ENCODE measurements at regions not wholly inside any gene's neighbourhood (a gene's known extent, or its start where the extent isn't known, plus 50 kb on each side); places are given as distances from the start of the nearest gene placed in this dataset.

GRCh38 chr5:173505634-173506033 lies 110.8 kb downstream of the BOD1 start:
- Histone ChIP-seq H3K4me3 (ENCODE audit: low read length) (no peak overlapping the region), H3K9ac (ENCODE audit: low read depth, low read length) (no peak overlapping the region), H3K4me1 (ENCODE audit: insufficient read depth, low read length) (no peaks in the 10 kb centered on the region), H3K36me3 (ENCODE audit: insufficient read depth, low read length) (no peaks in the 10 kb centered on the region), H3K27me3 (ENCODE audit: insufficient read depth, low read length) (no peaks in the 10 kb centered on the region), H3K9me3 (ENCODE audit: insufficient read depth, low read depth, low read length) (no peaks in the 10 kb centered on the region), H3K27ac (ENCODE audit: low read depth, low read length) (no peak overlapping the region)
- WGBS, result 89% methylated on average over 3 of the region's 3 CpGs

DNA sequence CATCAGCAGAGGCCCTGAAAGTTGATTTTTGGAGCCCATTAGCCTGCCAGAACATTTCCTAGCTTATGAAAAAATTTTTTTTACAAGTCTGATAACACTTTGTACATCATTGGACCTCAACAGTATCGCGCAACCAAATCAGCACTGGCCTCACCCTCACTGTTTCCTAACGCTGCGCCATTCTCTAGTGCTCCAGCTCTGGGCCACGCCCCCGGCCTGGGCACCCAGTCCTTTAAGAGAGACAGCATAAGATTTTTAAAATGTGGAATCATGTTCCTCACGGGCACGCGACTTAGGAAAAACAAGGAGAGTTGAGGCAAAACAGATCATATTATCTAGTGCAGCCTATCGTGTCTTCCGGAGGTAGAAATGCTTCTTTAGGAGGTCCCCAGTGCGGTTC lies 114.5 kb downstream of the BOD1 start:
- Histone ChIP-seq H3K9me3 (ENCODE audit: insufficient read depth, low read depth, low read length) (no peaks in the 10 kb centered on the region), H3K9ac (ENCODE audit: low read depth, low read length) (no peak overlapping the region), H3K27me3 (ENCODE audit: insufficient read depth, low read length) (no peaks in the 10 kb centered on the region), H3K4me1 (ENCODE audit: insufficient read depth, low read length) (peaks cover 5% of the 10 kb centered on the region), H3K27ac (ENCODE audit: low read depth, low read length) (no peak overlapping the region), H3K36me3 (ENCODE audit: insufficient read depth, low read length) (no peaks in the 10 kb centered on the region), H3K4me3 (ENCODE audit: low read length) (no peak overlapping the region)
- WGBS, result 95% methylated on average over 12 of the region's 12 CpGs

DNA sequence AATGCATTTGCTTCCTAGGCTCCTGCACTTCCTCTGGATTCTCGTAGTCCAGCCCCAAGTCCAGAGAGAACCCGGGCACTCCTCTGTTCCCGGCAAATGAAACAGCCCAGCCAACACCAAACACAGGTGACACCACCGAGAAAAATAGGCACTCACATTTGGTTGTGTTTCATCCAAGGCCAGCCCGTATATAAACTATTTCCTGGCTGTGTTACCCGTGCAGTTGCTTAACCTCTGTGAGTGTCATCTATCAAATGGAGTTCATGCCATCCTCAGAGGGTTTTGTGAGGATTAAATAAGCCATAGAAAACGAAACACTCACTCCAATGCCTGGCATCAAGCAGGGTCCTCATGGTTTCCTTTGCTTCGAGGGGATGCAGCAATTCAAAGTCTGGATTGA lies 115.2 kb downstream of the BOD1 start:
- Histone ChIP-seq H3K9me3 (ENCODE audit: insufficient read depth, low read depth, low read length) (no peaks in the 10 kb centered on the region), H3K4me1 (ENCODE audit: insufficient read depth, low read length) (peaks cover 5% of the 10 kb centered on the region), H3K4me3 (ENCODE audit: low read length) (no peak overlapping the region), H3K27me3 (ENCODE audit: insufficient read depth, low read length) (no peaks in the 10 kb centered on the region), H3K9ac (ENCODE audit: low read depth, low read length) (no peak overlapping the region), H3K27ac (ENCODE audit: low read depth, low read length) (no peak overlapping the region), H3K36me3 (ENCODE audit: insufficient read depth, low read length) (no peaks in the 10 kb centered on the region)
- WGBS, result 96% methylated on average over 8 of the region's 8 CpGs

DNA sequence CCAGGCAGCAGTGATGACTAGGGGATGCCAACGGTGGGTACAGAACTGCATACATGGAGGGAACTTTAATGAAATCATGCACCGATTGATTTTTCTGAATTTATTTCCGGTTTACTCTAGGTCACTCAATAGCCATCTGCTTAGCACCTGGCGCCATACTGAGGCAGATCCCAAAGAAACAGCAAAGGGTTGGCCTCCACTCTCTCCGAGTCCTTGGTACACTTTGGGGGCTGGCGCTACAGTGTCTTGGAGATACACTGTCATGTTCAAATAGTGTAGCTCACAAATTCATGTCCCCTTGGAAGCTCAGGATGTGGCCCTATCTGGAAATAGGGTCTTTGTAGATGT lies 116.3 kb downstream of the BOD1 start:
- 96% methylated on average over 6 of the region's 6 CpGs for WGBS
- Histone ChIP-seq H3K9me3 (ENCODE audit: insufficient read depth, low read depth, low read length) (no peaks in the 10 kb centered on the region), H3K9ac (ENCODE audit: low read depth, low read length) (no peak overlapping the region), H3K4me1 (ENCODE audit: insufficient read depth, low read length) (peaks cover 5% of the 10 kb centered on the region), H3K36me3 (ENCODE audit: insufficient read depth, low read length) (no peaks in the 10 kb centered on the region), H3K4me3 (ENCODE audit: low read length) (no peak overlapping the region), H3K27ac (ENCODE audit: low read depth, low read length) (no peak overlapping the region), H3K27me3 (ENCODE audit: insufficient read depth, low read length) (no peaks in the 10 kb centered on the region)

DNA sequence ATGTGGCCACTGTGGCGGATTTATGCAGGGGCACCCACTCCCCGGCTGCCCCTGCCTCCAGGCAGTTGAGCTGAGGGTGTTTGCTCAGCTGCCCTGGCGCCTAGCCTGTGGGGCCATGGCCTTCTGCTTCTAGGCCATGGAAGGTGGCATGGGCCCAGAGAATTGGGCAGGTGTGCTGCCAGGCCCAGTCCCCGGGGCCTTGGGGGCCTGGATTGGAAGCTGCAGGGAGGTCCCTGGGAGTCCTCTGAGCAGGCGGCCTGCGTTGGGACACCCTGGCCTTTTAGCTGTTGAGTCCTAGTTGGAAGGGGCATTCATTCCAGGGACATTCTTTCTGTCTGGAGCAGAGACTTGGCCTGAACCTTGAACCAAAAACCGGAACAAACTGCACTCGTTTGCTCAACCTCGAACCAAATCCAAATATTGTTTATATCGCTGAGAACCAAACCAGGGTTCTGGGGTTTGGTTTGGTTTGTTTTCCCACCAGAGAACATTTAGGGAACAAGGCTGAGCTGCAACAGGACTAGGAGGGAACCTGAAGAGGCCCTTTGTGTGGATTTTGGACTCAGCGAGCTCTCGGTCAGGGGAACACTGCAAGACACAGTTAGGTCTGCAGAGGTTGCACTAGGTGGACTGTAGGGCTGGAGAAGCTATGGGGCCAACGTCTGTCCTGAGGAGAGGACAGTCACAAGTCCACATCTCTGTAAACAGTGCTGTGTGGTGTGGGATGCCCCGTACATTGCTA lies 116.8 kb downstream of the BOD1 start:
- Histone ChIP-seq H3K9me3 (ENCODE audit: insufficient read depth, low read depth, low read length) (no peaks in the 10 kb centered on the region), H3K9ac (ENCODE audit: low read depth, low read length) (no peak overlapping the region), H3K27ac (ENCODE audit: low read depth, low read length) (no peak overlapping the region), H3K27me3 (ENCODE audit: insufficient read depth, low read length) (no peaks in the 10 kb centered on the region), H3K36me3 (ENCODE audit: insufficient read depth, low read length) (no peaks in the 10 kb centered on the region), H3K4me3 (ENCODE audit: low read length) (no peak overlapping the region), H3K4me1 (ENCODE audit: insufficient read depth, low read length) (peaks cover 5% of the 10 kb centered on the region)
- WGBS, result 95% methylated on average over 14 of the region's 14 CpGs

DNA sequence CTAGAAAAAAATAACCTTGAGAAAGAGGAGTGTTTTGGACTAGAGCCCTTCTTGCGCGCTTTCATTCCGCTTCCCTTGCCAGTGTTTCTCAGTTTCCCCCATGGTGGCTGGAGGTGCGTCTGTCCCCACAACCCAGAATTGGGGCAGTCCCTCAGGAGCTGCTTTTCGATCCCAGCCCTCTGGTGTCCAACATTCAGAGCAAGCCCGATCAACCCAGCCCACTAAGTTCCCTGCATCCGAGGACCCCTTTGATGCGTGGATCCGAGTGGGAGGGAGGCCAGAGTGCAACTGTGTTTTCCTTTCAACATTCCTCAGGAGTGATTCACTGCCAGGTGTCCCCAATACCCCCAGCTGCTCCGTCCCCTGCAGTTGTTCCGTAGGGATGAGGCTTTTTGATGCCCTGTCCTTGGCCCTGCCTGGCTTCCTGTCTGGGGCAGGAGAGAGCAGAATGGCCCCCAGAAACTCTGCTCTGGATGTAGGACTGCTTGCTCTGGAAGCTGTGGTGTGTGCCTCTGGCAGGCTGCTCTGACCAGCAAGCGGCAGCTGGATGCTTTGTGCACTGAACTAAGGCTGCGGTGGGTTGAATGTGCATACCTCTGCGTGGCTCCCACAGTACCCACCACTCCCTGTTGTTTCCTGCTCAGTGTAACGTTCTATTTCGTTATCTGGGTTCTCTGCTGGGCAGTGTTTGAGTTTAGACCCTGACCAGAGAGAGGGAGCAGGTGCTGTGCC lies 117.5 kb downstream of the BOD1 start:
- no peak overlapping the region for H3K9ac ChIP-seq (ENCODE audit: low read depth, low read length)
- WGBS, result 70% methylated on average over 16 of the region's 16 CpGs
- no peaks in the 10 kb centered on the region for H3K36me3 ChIP-seq (ENCODE audit: insufficient read depth, low read length)
- no peaks in the 10 kb centered on the region for H3K9me3 ChIP-seq (ENCODE audit: insufficient read depth, low read depth, low read length)
- H3K27me3 ChIP-seq (ENCODE audit: insufficient read depth, low read length), result no peaks in the 10 kb centered on the region
- H3K4me3 ChIP-seq (ENCODE audit: low read length), result no peak overlapping the region
- H3K27ac ChIP-seq (ENCODE audit: low read depth, low read length), result no peak overlapping the region
- peaks cover 5% of the 10 kb centered on the region for H3K4me1 ChIP-seq (ENCODE audit: insufficient read depth, low read length)

- 95% methylated on average over 7 of the region's 9 CpGs for WGBS
- Histone ChIP-seq H3K4me3 (ENCODE audit: low read length) (no peak overlapping the region), H3K27ac (ENCODE audit: low read depth, low read length) (no peak overlapping the region)
Observed at GRCh38 chr5:173498286-173498685, 118.2 kb downstream of the BOD1 start.

GRCh38 chr5:173497685-173498084 lies 118.8 kb downstream of the BOD1 start:
- WGBS, result 91% methylated on average over 11 of the region's 12 CpGs
- Histone ChIP-seq H3K9me3 (ENCODE audit: insufficient read depth, low read depth, low read length) (no peaks in the 10 kb centered on the region), H3K27ac (ENCODE audit: low read depth, low read length) (no peak overlapping the region), H3K9ac (ENCODE audit: low read depth, low read length) (no peak overlapping the region), H3K4me3 (ENCODE audit: low read length) (no peak overlapping the region), H3K36me3 (ENCODE audit: insufficient read depth, low read length) (no peaks in the 10 kb centered on the region), H3K4me1 (ENCODE audit: insufficient read depth, low read length) (peaks cover 5% of the 10 kb centered on the region), H3K27me3 (ENCODE audit: insufficient read depth, low read length) (no peaks in the 10 kb centered on the region)

More at GRCh38 chr5:173498286-173498685, 118.2 kb downstream of the BOD1 start:
- no peaks in the 10 kb centered on the region for H3K9me3 ChIP-seq (ENCODE audit: insufficient read depth, low read depth, low read length)
- H3K9ac ChIP-seq (ENCODE audit: low read depth, low read length), result no peak overlapping the region
- H3K4me1 ChIP-seq (ENCODE audit: insufficient read depth, low read length), result peaks cover 5% of the 10 kb centered on the region
- H3K27me3 ChIP-seq (ENCODE audit: insufficient read depth, low read length), result no peaks in the 10 kb centered on the region
- H3K36me3 ChIP-seq (ENCODE audit: insufficient read depth, low read length), result no peaks in the 10 kb centered on the region

GRCh38 chr5:173496883-173497255 lies 119.6 kb downstream of the BOD1 start:
- no peaks in the 10 kb centered on the region for H3K36me3 ChIP-seq (ENCODE audit: insufficient read depth, low read length)
- H3K9me3 ChIP-seq (ENCODE audit: insufficient read depth, low read depth, low read length), result no peaks in the 10 kb centered on the region
- no peaks in the 10 kb centered on the region for H3K27me3 ChIP-seq (ENCODE audit: insufficient read depth, low read length)
- H3K9ac ChIP-seq (ENCODE audit: low read depth, low read length), result no peak overlapping the region
- H3K4me3 ChIP-seq (ENCODE audit: low read length), result no peak overlapping the region
- peaks cover 5% of the 10 kb centered on the region for H3K4me1 ChIP-seq (ENCODE audit: insufficient read depth, low read length)
- WGBS, result 96% methylated on average over 6 of the region's 6 CpGs
- H3K27ac ChIP-seq (ENCODE audit: low read depth, low read length), result no peak overlapping the region

GRCh38 chr5:173496129-173496882 lies 120.1 kb downstream of the BOD1 start:
- H3K9me3 ChIP-seq (ENCODE audit: insufficient read depth, low read depth, low read length), result no peaks in the 10 kb centered on the region
- no peak overlapping the region for H3K27ac ChIP-seq (ENCODE audit: low read depth, low read length)
- H3K27me3 ChIP-seq (ENCODE audit: insufficient read depth, low read length), result no peaks in the 10 kb centered on the region
- no peak overlapping the region for H3K4me3 ChIP-seq (ENCODE audit: low read length)
- no peak overlapping the region for H3K9ac ChIP-seq (ENCODE audit: low read depth, low read length)
- peaks cover 5% of the 10 kb centered on the region for H3K4me1 ChIP-seq (ENCODE audit: insufficient read depth, low read length)
- H3K36me3 ChIP-seq (ENCODE audit: insufficient read depth, low read length), result no peaks in the 10 kb centered on the region
- 83% methylated on average over 8 of the region's 9 CpGs for WGBS

DNA sequence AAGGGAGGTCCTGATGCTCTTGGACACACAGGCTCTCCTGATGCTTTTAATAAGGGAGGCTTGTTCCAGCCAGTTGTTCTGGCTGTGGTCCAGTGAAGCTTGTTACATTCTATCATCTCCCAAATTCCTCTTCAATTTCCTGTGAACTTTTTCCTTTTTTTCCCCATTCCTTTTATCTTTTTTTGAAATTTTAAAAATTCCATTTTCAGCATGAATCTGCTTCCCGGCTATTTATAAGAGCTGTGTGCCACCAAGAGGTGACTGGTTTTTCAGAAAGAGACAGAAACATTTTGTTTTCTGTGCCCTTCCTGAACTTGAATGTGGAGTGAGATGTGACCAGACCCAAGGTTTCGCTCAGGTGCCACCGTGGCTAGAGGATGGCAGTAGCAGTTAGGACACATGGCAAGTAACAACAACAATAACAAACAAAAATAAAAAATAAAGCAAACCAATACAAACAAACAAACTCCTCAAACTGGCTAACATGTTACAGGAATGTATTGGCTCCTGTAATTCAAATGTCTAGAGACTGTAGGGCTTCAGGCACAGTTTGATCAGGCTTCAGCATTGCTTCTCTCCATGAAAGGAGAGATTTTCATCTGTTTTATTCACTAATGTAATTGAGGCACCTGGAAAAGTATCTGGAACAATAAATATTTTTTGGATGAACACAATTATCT lies 121.1 kb downstream of the BOD1 start:
- Histone ChIP-seq H3K9ac (ENCODE audit: low read depth, low read length) (no peak overlapping the region), H3K36me3 (ENCODE audit: insufficient read depth, low read length) (no peaks in the 10 kb centered on the region), H3K4me1 (ENCODE audit: insufficient read depth, low read length) (peaks cover 5% of the 10 kb centered on the region), H3K4me3 (ENCODE audit: low read length) (no peak overlapping the region), H3K27me3 (ENCODE audit: insufficient read depth, low read length) (no peaks in the 10 kb centered on the region), H3K27ac (ENCODE audit: low read depth, low read length) (no peak overlapping the region), H3K9me3 (ENCODE audit: insufficient read depth, low read depth, low read length) (no peaks in the 10 kb centered on the region)
- 89% methylated on average over 3 of the region's 3 CpGs for WGBS
